K562 (cell line): ENCODE measurements at regions not wholly inside any gene's neighbourhood (a gene's known extent, or its start where the extent isn't known, plus 50 kb on each side); places are given as distances from the start of the nearest gene placed in this dataset.

Source experiments
- ATAC-seq: fragments of 200-7000 bp; cut with Tn5 transposase; 3 replicates; pipeline ENCODE4 v1.9.1; 2020; ENCODE audit warnings: moderate library complexity
- BruUV-seq: library from RNA; stranded (reverse); fragments of 400-500 nt; replicated peaks from 2 replicates; lab custom pipeline; 2021; lab: Mats Ljungman, UMichigan
- CTCF ChIA-PET: fragments of 300-600 bp; formaldehyde crosslinking; extraction: SDS; loops from one replicate; lab custom pipeline; 2021; ENCODE audit warnings: low intra/inter-chr PET ratio; lab: Yijun Ruan, JAX
- POLR2A ChIA-PET: fragments of 300-600, 350-650 bp; sonication (Branson Sonifier 250); formaldehyde crosslinking; extraction: SDS; loops from one replicate; lab custom pipeline; 2021; ENCODE audit warnings: antibody characterized with exemption, inconsistent platforms; lab: Yijun Ruan, JAX
- DNase-seq, 4 experiments: peaks; one replicate each; pipeline versions ENCODE4 v3.0.0 to v3.0.0-alpha.2; 2011 to 2018; ENCODE audit warnings: low spot score in 3 of 4, mixed read lengths in 3 of 4; ENCODE audit errors: extremely low read depth in 1 of 4
- FAIRE-seq: peaks from 2 replicates; lab custom pipeline; 2011; peaks lifted over from hg19 to GRCh38; lab: Jason Lieb, UNC
- H2AFZ ChIP-seq: 2 replicates; pipeline ENCODE4 v1.6.0; 2011; ENCODE audit warnings: low read depth, low read length, control low read depth, inconsistent platforms
- H3K27ac ChIP-seq: fragments of 200-600 bp; 3 replicates; pipeline ENCODE4 v1.8.0; 2011; ENCODE audit warnings: low read depth, mild to moderate bottlenecking, control low read depth, inconsistent platforms, low read length, moderate library complexity, mixed read lengths; ENCODE audit errors: extremely low read depth
- H3K27me3 ChIP-seq, 2 experiments: fragments of 300-600 bp in 1 of 2; 2 replicates in 1 of 2; 3 replicates in 1 of 2; pipeline versions ENCODE4 v1.6.0 to v1.8.0; 2011; ENCODE audit warnings: inconsistent platforms in 2 of 2, low read length in 2 of 2, mild to moderate bottlenecking in 1 of 2, mixed read lengths in 1 of 2, moderate library complexity in 1 of 2; ENCODE audit not compliant: control insufficient read depth in 2 of 2, insufficient read depth in 2 of 2
- H3K36me3 ChIP-seq: fragments of 300-600 bp; 3 replicates; pipeline ENCODE4 v1.8.0; 2011; ENCODE audit warnings: mild to moderate bottlenecking, low read length, inconsistent platforms; ENCODE audit not compliant: control insufficient read depth, insufficient read depth
- H3K4me1 ChIP-seq, 2 experiments: fragments of 200-600 bp in 1 of 2; replicated peaks in 1 of 2; 2 replicates in 1 of 2; 3 replicates in 1 of 2; pipeline versions ENCODE4 v1.5.1 to v1.8.0; 2011; ENCODE audit warnings: inconsistent platforms in 2 of 2, low read length in 2 of 2, mild to moderate bottlenecking in 1 of 2, mixed read lengths in 1 of 2, moderate library complexity in 1 of 2; ENCODE audit not compliant: control insufficient read depth in 2 of 2, insufficient read depth in 2 of 2
- H3K4me2 ChIP-seq: 2 replicates; pipeline ENCODE4 v1.6.1; 2011; ENCODE audit warnings: low read length, control low read depth, inconsistent platforms, mixed read lengths; ENCODE audit not compliant: insufficient read depth
- H3K4me3 ChIP-seq: fragments of 200-600 bp; sonication (generic), shearing (Covaris generic); 2 replicates; pipeline ENCODE4 v1.5.1; 2016; ENCODE audit warnings: control low read depth, inconsistent platforms
- H3K79me2 ChIP-seq: fragments of 200-600 bp; 3 replicates; pipeline ENCODE4 v1.8.0; 2011; ENCODE audit warnings: low read length, inconsistent platforms; ENCODE audit not compliant: control insufficient read depth, insufficient read depth
- H3K9ac ChIP-seq, 2 experiments: 2 replicates each; pipeline versions ENCODE4 v1.6.0 to v1.6.1; 2011; ENCODE audit warnings: low read depth in 2 of 2, low read length in 2 of 2, control low read depth in 1 of 2, inconsistent platforms in 1 of 2, mild to moderate bottlenecking in 1 of 2, mixed read lengths in 1 of 2; ENCODE audit not compliant: insufficient read depth in 1 of 2
- H3K9me1 ChIP-seq: one replicate; pipeline ENCODE4 v1.6.0; 2011; ENCODE audit warnings: inconsistent platforms, mild to moderate bottlenecking, low read length, moderate library complexity; ENCODE audit not compliant: control insufficient read depth, insufficient read depth
- H3K9me3 ChIP-seq: replicated peaks from 2 replicates; pipeline ENCODE4 v1.5.1; 2011; ENCODE audit warnings: low read depth, low read length, inconsistent platforms; ENCODE audit not compliant: control insufficient read depth, insufficient read depth
- H4K20me1 ChIP-seq: replicated peaks from 2 replicates; pipeline ENCODE4 v1.6.1; 2011; ENCODE audit warnings: low read length, inconsistent platforms, mixed read lengths; ENCODE audit not compliant: control insufficient read depth, insufficient read depth
- ATF1 ChIP-seq, 2 experiments: fragments of 450-650 bp in 1 of 2; IDR thresholded peaks; 2 replicates each; pipeline ENCODE4 v1.6.1; 2016; ENCODE audit warnings: missing compliant biosample characterization in 1 of 2, missing genetic modification characterization in 1 of 2
- CEBPB ChIP-seq: fragments of 450-650 bp; IDR thresholded peaks from 2 replicates; pipeline ENCODE4 v1.6.1; 2016; ENCODE audit warnings: missing genetic modification characterization, missing compliant biosample characterization
- DACH1 ChIP-seq: fragments of 450-650 bp; IDR thresholded peaks from 2 replicates; pipeline ENCODE4 v1.6.1; 2018; ENCODE audit not compliant: partially characterized antibody
- HOXB6 ChIP-seq: fragments of 250-450 bp; sonication (Bioruptor Pico); IDR thresholded peaks from 2 replicates; pipeline ENCODE4 v1.5.1; 2022; ENCODE audit warnings: mild to moderate bottlenecking, borderline replicate concordance
- KAT8 ChIP-seq: fragments of 450-650 bp; IDR thresholded peaks from 2 replicates; pipeline ENCODE4 v1.6.1; 2016; ENCODE audit warnings: low read depth, mild to moderate bottlenecking
- KDM1A ChIP-seq, 2 experiments: fragments of 450-650 bp; IDR thresholded peaks; 2 replicates each; pipeline ENCODE4 v1.6.1; 2016; ENCODE audit warnings: mild to moderate bottlenecking in 2 of 2
- KLF10 ChIP-seq: fragments of 250-450 bp; sonication (Bioruptor Pico); IDR thresholded peaks from 2 replicates; pipeline ENCODE4 v1.6.1; 2021; ENCODE audit warnings: matching md5 sums
- NR2F6 ChIP-seq: fragments of 450-650 bp; formaldehyde crosslinking; IDR thresholded peaks from 2 replicates; pipeline ENCODE4 v1.4.0; 2020; ENCODE audit warnings: mild to moderate bottlenecking
- PHTF2 ChIP-seq: fragments of 250-450 bp; sonication (Bioruptor Pico); IDR thresholded peaks from 2 replicates; pipeline ENCODE4 v1.5.0; 2021; ENCODE audit warnings: mild to moderate bottlenecking
- RAD21 ChIP-seq, 2 experiments: fragments of 250-450 bp in 1 of 2; fragments of 450-650 bp in 1 of 2; sonication (Bioruptor Pico) in 1 of 2; formaldehyde crosslinking in 1 of 2; IDR thresholded peaks in 1 of 2; conservative IDR thresholded peaks in 1 of 2; 2 replicates each; pipeline versions ENCODE4 v1.4.0 to v1.8.0; 2020 to 2022; ENCODE audit warnings: mild to moderate bottlenecking in 2 of 2, moderate library complexity in 1 of 2
- TAF1 ChIP-seq: IDR thresholded peaks from 2 replicates; pipeline ENCODE4 v1.6.1; 2011; ENCODE audit warnings: mild to moderate bottlenecking, low read length, moderate library complexity; ENCODE audit not compliant: insufficient read depth, control insufficient read depth, severe bottlenecking; ENCODE audit errors: extremely low read depth
- THRAP3 ChIP-seq: fragments of 450-650 bp; IDR thresholded peaks from 2 replicates; pipeline ENCODE4 v1.6.1; 2016; ENCODE audit warnings: mild to moderate bottlenecking, inconsistent platforms, borderline replicate concordance
- ZKSCAN8 ChIP-seq: fragments of 200-800 bp; sonication (Bioruptor generic); IDR thresholded peaks from 2 replicates; pipeline ENCODE4 v1.6.1; 2016; ENCODE audit warnings: missing genetic modification characterization, missing compliant biosample characterization
- WGBS: fragments of 100-300 bp; shearing (Covaris generic); methylation state at CpG from one replicate; pipeline ENCODE4 v1.1.6; 2016; ENCODE audit warnings: low coverage, mixed read lengths; ENCODE audit not compliant: insufficient coverage; ENCODE audit errors: missing lambda C conversion rate; 5-methylcytosine and 5-hydroxymethylcytosine counted together
- in situ Hi-C: fragments of 300-500 bp; cut with MboI; formaldehyde crosslinking; loops from 4 replicates; pipeline ENCODE4 v1.15.0; 2018; ENCODE audit warnings: inconsistent platforms, mixed read lengths
- intact Hi-C: fragments of 100-400 bp; cut with micrococcal nuclease; formaldehyde crosslinking; loops from 2 replicates; pipeline ENCODE4 v1.14.2; 2022
- TF ChIP-seq, protein P1 (sequence below): fragments of 250-450 bp; sonication (Bioruptor Pico); IDR thresholded peaks from 2 replicates; pipeline ENCODE4 v1.8.0; 2022; ENCODE audit warnings: inconsistent platforms
- TF ChIP-seq, protein P2 (sequence below): fragments of 250-450 bp; sonication (Bioruptor Pico); IDR thresholded peaks from 2 replicates; pipeline ENCODE4 v1.4.0; 2020; ENCODE audit warnings: mild to moderate bottlenecking
- TF ChIP-seq, protein P3 (sequence below), 3 experiments: fragments of 200-800 bp in 1 of 3; fragments of 250-450 bp in 1 of 3; fragments of 450-650 bp in 1 of 3; sonication (Bioruptor Pico) in 1 of 3; sonication (Bioruptor generic) in 1 of 3; formaldehyde crosslinking in 1 of 3; IDR thresholded peaks; 2 replicates each; pipeline versions ENCODE4 v1.6.1 to v1.8.0; 2016 to 2022; ENCODE audit warnings: mild to moderate bottlenecking in 2 of 3, missing genetic modification characterization in 2 of 3, missing compliant biosample characterization in 1 of 3, moderate library complexity in 1 of 3

DNA sequence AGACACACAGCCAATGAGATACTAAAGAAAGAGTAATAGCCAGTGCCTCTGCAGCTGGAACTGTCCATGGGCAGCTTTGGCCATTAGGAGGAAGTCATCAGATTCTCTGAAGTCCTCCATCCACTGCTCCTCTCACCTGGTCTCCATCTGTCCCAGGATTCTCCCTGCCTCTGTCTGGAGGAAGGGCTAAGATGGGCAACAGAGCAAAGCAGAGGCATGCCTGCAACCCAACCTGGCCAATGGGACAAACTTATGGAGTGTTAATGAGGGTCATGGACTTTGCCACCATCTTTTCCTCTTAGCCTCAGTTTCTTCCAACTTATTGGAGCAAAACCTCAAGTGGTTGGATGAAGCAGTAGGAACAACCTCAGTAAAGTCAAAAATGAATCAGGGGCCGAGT, 91.5 kb upstream of the SIX3 start:
- Histone ChIP-seq H3K4me1 (no peaks in the 10 kb centered on the region), H3K79me2 (no peaks in the 10 kb centered on the region), H3K9me3 (no peaks in the 10 kb centered on the region), H3K36me3 (no peaks in the 10 kb centered on the region), H3K4me3 (no peak overlapping the region), H2AFZ (no peak overlapping the region), H3K27me3 (peaks cover 0 to under 1% of the 10 kb centered on the region in 2 experiments; a peak in 2 of 5 replicates), H3K27ac (no peak overlapping the region), H3K9ac (no peak overlapping the region), H3K4me2 (no peak overlapping the region), H4K20me1 (no peaks in the 10 kb centered on the region), H3K9me1 (no peaks in the 10 kb centered on the region)
- no peak for ATAC-seq
- no peak for DNase-seq
- in situ Hi-C loops = no loop called here
- ChIA-PET POLR2A (no interaction called here), CTCF (no interaction called here)
- no TSS peak for BruUV-seq
- FAIRE-seq = no peak
- 0% methylated on average over 1 of the region's 1 CpG for WGBS
- intact Hi-C loops = no loop called here
- TF ChIP-seq ZKSCAN8 (CRISPR knock-in tag) (no peak), RAD21 (CRISPR knock-in tag; conservative IDR thresholded peaks at IDR 0.05 in 1 of 2, IDR thresholded peaks at IDR 0.05 in 1 of 2) (no peak), TAF1 (no peak), DACH1 (no peak), THRAP3 (no peak), KLF10 (CRISPR knock-in tag) (no peak), ATF1 (CRISPR knock-in tag; IDR thresholded peaks at IDR 0.05) (no peak), ATF1 (tag; IDR thresholded peaks at IDR 0.05) (no peak), NR2F6 (CRISPR knock-in tag) (no peak), PHTF2 (no peak), HOXB6 (CRISPR knock-in tag) (no peak), KAT8 (no peak), CEBPB (no peak), KDM1A (IDR thresholded peaks at IDR 0.05) (no peak)
- TF ChIP-seq, protein P1, sequence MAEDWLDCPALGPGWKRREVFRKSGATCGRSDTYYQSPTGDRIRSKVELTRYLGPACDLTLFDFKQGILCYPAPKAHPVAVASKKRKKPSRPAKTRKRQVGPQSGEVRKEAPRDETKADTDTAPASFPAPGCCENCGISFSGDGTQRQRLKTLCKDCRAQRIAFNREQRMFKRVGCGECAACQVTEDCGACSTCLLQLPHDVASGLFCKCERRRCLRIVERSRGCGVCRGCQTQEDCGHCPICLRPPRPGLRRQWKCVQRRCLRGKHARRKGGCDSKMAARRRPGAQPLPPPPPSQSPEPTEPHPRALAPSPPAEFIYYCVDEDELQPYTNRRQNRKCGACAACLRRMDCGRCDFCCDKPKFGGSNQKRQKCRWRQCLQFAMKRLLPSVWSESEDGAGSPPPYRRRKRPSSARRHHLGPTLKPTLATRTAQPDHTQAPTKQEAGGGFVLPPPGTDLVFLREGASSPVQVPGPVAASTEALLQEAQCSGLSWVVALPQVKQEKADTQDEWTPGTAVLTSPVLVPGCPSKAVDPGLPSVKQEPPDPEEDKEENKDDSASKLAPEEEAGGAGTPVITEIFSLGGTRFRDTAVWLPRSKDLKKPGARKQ (CRISPR knock-in tag) = no peak
- TF ChIP-seq, protein P2, sequence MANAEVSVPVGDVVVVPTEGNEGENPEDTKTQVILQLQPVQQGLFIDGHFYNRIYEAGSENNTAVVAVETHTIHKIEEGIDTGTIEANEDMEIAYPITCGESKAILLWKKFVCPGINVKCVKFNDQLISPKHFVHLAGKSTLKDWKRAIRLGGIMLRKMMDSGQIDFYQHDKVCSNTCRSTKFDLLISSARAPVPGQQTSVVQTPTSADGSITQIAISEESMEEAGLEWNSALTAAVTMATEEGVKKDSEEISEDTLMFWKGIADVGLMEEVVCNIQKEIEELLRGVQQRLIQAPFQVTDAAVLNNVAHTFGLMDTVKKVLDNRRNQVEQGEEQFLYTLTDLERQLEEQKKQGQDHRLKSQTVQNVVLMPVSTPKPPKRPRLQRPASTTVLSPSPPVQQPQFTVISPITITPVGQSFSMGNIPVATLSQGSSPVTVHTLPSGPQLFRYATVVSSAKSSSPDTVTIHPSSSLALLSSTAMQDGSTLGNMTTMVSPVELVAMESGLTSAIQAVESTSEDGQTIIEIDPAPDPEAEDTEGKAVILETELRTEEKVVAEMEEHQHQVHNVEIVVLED (CRISPR knock-in tag) = no peak
- TF ChIP-seq, protein P3, sequence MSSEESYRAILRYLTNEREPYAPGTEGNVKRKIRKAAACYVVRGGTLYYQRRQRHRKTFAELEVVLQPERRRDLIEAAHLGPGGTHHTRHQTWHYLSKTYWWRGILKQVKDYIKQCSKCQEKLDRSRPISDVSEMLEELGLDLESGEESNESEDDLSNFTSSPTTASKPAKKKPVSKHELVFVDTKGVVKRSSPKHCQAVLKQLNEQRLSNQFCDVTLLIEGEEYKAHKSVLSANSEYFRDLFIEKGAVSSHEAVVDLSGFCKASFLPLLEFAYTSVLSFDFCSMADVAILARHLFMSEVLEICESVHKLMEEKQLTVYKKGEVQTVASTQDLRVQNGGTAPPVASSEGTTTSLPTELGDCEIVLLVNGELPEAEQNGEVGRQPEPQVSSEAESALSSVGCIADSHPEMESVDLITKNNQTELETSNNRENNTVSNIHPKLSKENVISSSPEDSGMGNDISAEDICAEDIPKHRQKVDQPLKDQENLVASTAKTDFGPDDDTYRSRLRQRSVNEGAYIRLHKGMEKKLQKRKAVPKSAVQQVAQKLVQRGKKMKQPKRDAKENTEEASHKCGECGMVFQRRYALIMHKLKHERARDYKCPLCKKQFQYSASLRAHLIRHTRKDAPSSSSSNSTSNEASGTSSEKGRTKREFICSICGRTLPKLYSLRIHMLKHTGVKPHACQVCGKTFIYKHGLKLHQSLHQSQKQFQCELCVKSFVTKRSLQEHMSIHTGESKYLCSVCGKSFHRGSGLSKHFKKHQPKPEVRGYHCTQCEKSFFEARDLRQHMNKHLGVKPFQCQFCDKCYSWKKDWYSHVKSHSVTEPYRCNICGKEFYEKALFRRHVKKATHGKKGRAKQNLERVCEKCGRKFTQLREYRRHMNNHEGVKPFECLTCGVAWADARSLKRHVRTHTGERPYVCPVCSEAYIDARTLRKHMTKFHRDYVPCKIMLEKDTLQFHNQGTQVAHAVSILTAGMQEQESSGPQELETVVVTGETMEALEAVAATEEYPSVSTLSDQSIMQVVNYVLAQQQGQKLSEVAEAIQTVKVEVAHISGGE (CRISPR knock-in tag; IDR thresholded peaks at IDR 0.05) = no peak
